ENCODE measurements at regions not wholly inside any gene's neighbourhood (a gene's known extent, or its start where the extent isn't known, plus 50 kb on each side); places are given as distances from the start of the nearest gene placed in this dataset.

- no peak for DNase-seq (ENCODE audit: low spot score)
These were observed 621.5 kb upstream of the MKI67 start for GRCh38 chr10:128747582-128748346.

GRCh38 chr10:128751284-128751683 lies 625.1 kb upstream of the MKI67 start:
- DNase-seq (ENCODE audit: low spot score), result peak; percentile 25

DNA sequence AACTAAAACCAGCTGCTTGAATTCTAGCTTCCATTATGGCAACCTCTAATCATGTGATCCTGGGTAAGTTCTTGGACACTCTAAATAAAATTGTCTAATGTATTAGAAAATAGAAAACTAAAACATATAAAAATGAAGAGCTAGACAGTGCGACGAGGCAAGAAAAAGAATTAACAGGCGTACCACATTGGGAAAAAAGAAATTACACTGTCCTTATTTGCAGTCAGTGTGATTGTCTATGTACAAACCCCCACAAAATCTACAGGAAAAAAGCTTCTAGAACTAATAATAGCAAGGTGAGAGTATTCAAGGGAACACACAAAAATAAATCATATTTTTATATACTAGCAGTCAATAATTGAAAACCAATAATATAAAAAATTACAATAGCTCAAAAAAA lies 625.6 kb upstream of the MKI67 start:
- no peak for DNase-seq (ENCODE audit: low spot score)

DNA sequence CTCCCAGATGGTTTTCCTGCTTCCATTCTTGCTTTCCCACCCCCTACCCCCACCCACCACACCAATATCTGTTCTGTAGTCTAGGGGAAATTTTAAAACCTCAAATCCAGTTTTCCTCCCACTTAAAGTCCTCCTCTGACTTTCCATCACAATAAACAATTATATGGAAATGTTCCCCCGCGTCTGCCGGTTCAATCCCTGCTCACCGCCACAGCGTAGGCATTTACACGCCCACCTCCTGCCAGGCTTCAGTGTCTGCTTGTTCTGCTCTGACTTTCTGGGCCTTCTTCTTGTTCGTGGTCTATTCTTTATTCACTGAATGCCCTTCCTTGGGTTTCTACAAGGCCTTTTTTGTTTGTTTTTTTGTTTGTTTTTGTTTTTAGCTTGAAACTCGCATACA lies 633.0 kb upstream of the MKI67 start:
- DNase-seq (ENCODE audit: low spot score), result peak; percentile 61

DNA sequence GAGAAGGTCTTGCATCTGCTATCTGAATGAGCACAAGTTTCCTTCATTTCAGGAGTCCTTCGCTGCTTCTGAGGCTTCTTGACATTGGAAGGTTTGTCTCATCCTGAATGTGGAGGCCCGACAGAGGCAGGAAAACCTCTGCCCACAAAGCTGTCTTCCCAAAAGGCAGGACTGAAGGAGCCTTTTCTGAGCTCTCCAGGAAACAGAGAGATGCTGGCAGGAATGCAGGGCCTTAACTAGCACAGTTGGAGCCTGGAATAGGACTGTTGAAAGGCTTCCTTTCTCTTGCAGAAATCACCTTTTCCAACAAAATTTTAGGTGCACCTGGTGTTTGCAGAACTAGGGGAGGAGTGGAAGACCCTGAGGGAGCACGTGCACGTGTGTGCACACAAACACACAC lies 637.4 kb upstream of the MKI67 start:
- DNase-seq (ENCODE audit: low spot score), result no peak

DNA sequence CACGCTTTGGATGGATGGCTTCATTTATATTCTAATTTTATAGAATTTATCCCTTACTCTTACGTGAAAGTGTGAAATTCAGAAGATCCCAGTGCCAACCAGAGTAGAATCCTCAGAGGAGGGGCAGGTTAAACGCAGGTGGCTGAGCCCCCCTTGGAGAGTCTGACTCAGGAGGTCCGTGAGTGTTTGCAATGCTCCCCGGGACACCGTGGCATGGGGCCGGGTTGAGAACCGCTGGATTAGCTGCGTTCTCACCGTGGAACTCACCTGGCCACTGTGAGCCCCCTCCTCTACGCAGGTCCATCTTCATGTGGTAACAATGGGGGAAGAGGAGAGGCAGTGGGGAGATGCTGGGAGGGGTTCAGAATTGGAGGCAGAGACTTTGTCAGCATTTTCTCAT lies 638.0 kb upstream of the MKI67 start:
- DNase-seq (ENCODE audit: low spot score), result no peak

DNA sequence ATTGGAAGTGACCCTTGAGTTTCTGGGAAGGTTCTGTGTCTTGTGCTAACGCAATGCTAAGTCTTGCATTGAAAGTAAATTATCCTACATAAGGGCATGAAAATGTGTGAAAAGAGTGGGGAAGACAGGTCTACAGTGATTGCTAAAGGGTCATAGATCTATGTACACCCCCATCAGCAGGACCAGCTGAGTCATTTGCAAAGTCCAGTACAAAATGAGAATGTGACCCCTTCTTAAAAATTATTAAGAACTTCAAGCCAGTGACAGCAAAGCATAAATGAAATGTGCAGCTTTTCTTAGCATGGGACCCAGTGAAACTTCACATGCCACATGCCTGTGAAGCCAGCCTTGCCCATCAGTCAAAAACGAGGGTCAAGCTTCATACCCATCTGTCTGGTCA lies 640.7 kb upstream of the MKI67 start:
- DNase-seq (ENCODE audit: low spot score), result no peak

DNA sequence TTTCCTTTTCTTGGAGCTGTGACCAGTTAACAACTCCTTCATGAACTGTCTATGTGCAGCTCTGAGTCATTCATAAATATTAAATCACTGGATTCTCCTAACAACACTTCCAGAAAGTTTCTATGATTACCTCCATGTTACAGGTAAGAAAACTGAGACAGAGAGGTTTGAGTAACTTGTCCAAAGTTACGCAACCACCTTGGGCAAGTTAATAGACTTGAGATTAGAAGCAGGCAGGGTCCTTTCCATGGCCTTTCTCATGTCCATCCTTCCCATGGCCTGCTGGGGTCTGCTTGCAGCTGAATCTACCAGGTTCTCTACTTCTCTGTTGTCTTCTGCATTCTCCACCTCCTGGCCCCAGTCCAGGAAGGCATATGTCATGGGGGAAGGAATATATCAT lies 648.8 kb upstream of the MKI67 start:
- DNase-seq (ENCODE audit: low spot score), result no peak

DNA sequence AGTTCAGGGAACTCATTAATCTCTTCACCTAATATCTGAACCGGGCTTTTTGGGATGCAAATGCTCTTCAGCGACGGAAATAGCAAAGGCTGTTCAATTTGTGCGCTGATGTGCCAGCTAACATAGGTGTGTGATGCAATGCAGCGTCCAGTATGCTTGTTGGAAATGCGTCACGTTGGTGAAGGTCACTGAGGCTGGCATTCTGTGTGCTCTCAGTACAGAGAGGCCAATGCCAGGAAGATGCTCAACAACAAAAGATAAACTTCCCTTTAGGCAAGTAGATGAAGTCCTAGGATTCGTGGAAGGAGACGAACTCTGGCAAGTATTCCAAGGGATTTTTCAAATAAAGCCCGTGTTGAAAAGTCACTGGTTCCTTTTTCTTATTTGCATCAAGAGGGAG lies 649.5 kb upstream of the MKI67 start:
- no peak for DNase-seq (ENCODE audit: low spot score)

GRCh38 chr10:128776673-128777252 lies 650.5 kb upstream of the MKI67 start:
- DNase-seq (ENCODE audit: low spot score), result no peak

GRCh38 chr10:128777342-128777741 lies 651.1 kb upstream of the MKI67 start:
- DNase-seq (ENCODE audit: low spot score), result no peak

DNA sequence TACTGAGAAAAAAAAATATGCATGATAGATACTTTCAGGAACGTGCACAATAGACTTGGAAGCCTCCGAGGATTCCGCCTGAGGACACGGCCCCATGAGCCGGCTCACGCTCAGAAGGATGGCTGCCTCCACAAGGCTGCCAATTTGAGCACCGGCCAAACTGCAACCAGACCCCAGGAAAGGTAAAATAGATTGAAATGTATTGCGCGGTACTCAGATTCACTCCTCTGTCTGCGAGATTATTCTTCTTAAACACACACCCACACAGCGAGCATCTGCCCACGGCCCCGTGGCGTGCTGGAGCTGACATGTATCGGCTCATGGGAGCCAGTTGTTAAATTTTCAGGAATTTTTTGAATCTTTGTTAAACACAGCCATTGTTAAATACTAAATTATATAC lies 653.2 kb upstream of the MKI67 start:
- no peak for DNase-seq (ENCODE audit: low spot score)

GRCh38 chr10:128780156-128780761 lies 654.0 kb upstream of the MKI67 start:
- no peak for DNase-seq (ENCODE audit: low spot score)

GRCh38 chr10:128781637-128782036 lies 655.4 kb upstream of the MKI67 start:
- no peak for DNase-seq (ENCODE audit: low spot score)

DNA sequence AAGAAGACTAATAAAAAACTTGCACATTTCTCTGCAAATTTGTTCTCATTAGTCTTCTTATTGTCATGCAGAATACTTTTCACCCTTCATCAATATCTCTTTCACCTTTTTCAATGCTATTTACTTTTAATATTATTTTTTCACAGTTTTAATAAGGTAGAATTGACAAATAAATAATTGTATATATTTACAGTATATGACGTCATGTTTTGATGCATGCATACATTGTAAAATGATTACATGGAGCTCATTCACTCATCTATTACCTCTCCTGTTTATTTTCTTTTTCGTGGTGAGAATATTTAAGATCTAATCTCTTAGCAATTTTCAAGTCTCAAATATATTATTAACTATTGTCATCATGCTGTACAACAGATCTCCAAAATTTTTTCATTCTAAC lies 658.2 kb upstream of the MKI67 start:
- DNase-seq (ENCODE audit: low spot score), result no peak

DNA sequence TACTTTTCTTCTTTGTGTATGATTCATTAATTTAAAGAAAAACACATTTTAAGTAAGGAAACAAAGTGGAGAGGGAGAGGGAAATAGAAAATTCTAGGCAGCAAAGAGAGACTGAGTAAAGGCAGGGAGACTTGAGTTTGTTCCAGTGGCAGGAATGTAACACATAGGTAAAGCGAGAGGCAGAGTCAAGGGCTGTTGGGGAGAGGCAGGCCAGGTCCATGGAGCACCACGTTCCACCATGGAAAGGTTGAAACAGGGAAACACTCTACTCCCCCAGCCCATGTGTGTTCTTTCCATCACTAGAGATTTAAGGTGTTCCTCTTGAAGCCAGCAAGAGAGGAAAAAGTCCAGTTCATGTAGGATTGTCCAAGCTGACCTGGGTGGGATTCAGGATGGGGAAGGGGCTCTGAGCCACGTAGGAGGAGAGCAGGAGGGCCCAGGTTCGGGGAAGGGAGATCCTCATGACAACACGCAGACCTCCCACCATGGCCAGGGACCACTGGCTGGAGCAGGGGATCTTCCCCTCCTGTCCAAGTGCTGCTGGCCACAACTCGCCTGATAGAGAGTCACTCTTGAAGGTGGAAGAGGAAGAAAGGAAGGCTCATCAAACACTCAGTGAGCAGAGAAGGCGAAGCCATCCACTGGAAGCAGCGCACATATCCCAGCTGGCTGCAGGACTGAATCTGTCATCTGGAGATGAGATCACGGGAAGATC lies 666.4 kb upstream of the MKI67 start:
- DNase-seq (ENCODE audit: low spot score), result no peak

DNA sequence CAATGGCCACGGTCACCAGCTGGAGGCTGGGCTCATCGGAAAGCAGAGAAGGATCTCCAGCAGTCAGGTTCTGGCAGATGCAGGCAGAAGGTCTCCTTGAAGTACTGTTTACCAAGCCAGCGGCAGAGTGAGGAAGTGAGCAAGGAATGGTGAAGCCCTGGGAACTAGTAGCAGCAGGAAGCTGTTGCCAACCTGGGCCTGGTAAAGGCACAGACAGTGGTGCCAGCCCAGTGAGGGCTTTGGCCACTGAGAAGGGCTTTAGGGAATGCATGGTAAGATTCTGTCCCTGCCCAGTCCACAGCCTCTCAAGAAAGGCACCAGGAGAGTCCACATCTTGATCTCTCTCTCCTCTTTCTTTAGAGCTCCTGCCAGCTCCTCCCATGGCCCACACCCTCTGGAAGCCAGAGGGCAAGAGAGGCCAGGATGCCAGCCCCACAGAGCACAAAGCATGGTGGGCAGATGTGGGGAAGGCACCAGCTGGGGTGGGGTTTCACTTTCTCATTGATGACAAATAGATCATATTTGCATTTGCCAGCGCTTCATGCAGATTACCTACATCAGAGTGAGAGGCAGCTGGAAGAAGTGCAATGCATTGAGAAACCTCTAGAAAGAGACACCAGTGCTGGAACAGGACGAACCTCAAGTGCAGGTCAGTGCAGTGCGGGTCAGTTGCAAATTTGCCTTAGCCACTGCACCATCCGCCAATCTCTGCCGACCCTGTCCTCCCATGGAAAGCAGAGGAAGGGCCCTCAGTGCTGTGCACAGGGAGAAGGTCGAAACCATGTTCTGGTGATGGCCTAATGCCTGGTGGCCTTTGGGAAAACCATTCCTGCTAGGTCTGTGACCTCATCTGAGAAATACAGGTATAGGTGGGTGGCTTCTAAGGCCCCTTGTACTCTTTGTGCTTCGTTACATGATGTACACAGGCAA lies 667.8 kb upstream of the MKI67 start:
- DNase-seq (ENCODE audit: low spot score), result no peak

DNA sequence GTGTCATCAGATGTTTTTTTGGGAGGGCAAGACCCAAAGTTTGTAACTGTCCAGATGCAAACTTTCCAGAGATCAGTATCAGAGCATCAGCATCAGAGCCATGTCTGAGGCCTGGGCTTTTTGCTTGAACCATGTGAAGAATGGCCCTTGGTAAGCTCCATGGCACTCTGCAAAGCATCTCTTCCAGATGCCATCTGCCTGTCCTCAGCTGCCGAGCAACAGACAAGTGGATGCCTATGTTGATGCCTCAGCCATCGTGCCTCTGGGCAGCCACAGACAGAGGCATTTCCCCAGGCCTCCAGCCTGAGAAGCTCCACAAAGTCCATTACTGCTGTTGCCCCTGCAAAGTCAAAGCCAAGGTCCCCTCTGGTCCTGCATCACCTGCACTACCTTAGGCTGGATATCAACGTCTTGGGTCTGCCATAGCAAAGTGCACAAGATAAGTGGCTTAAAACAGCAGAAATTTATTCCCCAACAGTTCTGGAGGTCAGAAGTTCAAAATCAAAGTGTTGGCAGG lies 670.2 kb upstream of the MKI67 start:
- DNase-seq (ENCODE audit: low spot score), result no peak

DNA sequence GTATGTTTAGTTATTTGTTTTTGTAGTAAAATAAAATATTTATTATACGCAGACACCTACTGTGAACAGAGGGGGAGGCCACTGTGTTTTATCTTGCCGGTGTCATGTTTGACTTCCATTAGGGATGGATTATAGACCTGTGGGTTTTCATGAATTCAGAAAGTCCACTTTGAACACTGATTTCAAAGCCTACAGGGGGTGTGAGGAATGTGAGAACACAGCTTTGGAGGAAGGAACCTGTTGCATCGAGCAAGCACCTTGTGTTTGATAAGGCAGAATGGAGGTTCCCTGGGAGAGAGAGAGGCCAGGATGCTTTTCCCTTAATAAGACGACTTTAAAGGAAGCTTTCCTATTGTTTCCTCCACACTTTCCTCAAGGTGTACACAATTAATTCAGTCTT lies 665.0 kb upstream of the MGMT start:
- no peak for DNase-seq (ENCODE audit: low spot score)

GRCh38 chr10:128803790-128804189 lies 663.3 kb upstream of the MGMT start:
- DNase-seq (ENCODE audit: low spot score), result no peak

DNA sequence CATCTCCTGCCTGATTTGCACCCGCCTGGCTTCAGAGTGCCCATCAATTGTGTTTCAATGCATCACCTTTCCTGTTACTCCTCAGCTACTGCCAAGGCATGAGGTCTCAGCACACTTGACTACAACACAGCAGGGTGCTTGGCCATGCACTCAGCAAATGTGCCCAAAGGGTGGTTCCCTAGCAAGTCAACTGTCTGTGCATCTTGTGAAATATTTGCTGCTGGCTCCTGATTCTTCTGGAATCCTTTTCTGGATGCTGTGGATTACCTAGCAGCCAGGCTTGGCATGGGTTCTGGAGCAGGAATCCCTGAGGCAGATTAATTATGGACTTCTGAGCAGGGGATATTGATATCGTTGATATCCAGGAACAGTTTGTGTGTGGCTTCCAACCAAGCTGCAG lies 662.6 kb upstream of the MGMT start:
- DNase-seq (ENCODE audit: low spot score), result no peak
